ENCODE measurements at regions not wholly inside any gene's neighbourhood (a gene's known extent, or its start where the extent isn't known, plus 50 kb on each side); places are given as distances from the start of the nearest gene placed in this dataset.
"Not testable (repeated sequence)": the region's sequence is repeated elsewhere in the genome, so short reads cannot be mapped to it uniquely, and the experiment has no call there.

DNA sequence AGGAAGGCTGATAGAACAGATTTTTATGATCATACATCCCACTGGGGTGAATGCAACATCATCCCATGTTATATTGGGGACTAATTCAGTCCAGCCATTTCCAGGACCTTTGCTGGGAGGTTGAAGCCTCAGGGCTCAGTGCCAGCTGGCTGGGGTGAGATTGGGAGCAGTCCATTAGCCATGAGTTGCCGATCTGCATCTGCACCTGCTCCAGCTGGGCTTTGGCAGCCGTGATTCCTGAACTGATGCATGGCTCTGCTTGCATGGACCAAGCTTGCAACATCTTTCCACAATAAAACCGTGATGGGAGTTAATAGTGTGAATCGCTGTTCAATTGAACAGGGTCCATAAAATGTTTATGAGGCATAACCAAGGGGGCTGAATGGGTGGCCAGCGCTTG lies 346.9 kb downstream of the TYW1 start:
- H3K36me3 ChIP-seq = 0 out of 2 replicates have a peak, but pooled peaks cover 4% of the 10 kb centered on the region
- TF ChIP-seq, protein P1, sequence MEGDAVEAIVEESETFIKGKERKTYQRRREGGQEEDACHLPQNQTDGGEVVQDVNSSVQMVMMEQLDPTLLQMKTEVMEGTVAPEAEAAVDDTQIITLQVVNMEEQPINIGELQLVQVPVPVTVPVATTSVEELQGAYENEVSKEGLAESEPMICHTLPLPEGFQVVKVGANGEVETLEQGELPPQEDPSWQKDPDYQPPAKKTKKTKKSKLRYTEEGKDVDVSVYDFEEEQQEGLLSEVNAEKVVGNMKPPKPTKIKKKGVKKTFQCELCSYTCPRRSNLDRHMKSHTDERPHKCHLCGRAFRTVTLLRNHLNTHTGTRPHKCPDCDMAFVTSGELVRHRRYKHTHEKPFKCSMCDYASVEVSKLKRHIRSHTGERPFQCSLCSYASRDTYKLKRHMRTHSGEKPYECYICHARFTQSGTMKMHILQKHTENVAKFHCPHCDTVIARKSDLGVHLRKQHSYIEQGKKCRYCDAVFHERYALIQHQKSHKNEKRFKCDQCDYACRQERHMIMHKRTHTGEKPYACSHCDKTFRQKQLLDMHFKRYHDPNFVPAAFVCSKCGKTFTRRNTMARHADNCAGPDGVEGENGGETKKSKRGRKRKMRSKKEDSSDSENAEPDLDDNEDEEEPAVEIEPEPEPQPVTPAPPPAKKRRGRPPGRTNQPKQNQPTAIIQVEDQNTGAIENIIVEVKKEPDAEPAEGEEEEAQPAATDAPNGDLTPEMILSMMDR (IDR thresholded peaks at IDR 0.05; ENCODE audit: low read depth, low read length) = no peak
- H3K4me3 ChIP-seq (ENCODE audit: low read depth, low read length) = no peak overlapping the region
- H3K27ac ChIP-seq = no peak overlapping the region
- no peak for DNase-seq
- H3K9me3 ChIP-seq (ENCODE audit: severe bottlenecking) = peaks cover 4% of the 10 kb centered on the region
- no peaks in the 10 kb centered on the region for H3K27me3 ChIP-seq (ENCODE audit: insufficient read depth, low read depth, severe bottlenecking)

DNA sequence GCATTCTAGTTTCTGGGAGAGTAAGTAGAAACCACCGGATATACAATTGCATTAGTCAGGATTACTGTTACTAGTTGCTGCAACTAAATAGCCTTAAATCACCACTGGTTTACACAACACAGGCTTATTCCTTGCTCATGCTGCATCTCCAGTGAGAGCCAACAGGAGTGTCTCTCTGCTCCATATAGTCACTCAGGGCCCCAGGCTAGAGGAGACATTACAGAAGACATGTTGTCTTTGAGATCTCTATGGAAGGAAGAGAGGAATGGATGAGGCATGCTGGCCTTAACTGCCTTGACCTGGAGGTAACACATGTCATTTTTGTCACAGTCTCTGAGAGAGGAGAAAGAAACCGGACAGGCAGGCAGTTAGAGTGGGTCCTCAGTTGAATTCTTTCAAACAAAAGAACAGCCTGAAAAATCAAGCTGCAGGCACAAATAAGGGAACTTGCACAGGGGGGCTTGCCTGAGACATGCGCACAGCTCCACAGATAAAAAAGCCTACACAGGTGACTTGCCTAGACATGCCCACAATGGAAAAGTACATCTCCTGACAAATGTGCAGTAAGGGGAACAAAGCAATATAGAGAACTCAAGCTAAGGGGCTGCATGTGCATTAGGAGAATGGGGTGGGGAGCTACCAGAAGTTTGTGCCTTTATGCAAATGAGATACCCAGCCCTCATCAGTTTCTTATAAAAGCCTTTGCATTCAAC lies 348.0 kb downstream of the TYW1 start:
- H3K36me3 ChIP-seq = 0 out of 2 replicates have a peak, but pooled peaks cover 4% of the 10 kb centered on the region
- no peak overlapping the region for H3K4me3 ChIP-seq (ENCODE audit: low read depth, low read length)
- TF ChIP-seq, protein P1 (IDR thresholded peaks at IDR 0.05; ENCODE audit: low read depth, low read length) = no peak
- H3K27ac ChIP-seq = peak overlapping the region; percentile 40
- DNase-seq = no peak
- H3K9me3 ChIP-seq (ENCODE audit: severe bottlenecking) = peaks cover 4% of the 10 kb centered on the region
- no peaks in the 10 kb centered on the region for H3K27me3 ChIP-seq (ENCODE audit: insufficient read depth, low read depth, severe bottlenecking)

DNA sequence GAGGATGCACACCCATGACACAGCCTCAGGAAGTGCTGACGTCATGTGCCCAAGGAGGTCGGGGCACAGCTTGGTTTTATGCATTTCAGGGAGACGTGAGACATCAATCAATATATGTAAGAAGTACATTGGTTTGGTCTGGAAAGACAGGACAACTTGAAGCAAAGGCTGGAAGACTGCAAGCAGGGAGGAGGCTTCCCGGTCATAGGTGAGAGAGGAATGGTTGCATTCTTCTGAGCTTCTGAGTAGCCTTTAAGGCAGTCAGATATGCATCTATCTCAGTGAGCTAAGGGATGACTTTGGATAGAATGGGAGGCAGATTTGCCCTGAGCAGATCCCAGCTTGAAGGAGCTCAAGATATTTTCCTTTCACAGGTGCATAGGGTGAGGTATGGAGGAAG lies 349.5 kb downstream of the TYW1 start:
- Histone ChIP-seq H3K36me3 (0 out of 2 replicates have a peak, but pooled peaks cover 4% of the 10 kb centered on the region), H3K27me3 (ENCODE audit: insufficient read depth, low read depth, severe bottlenecking) (no peaks in the 10 kb centered on the region), H3K27ac (no peak overlapping the region), H3K9me3 (ENCODE audit: severe bottlenecking) (peaks cover 4% of the 10 kb centered on the region), H3K4me3 (ENCODE audit: low read depth, low read length) (no peak overlapping the region)
- DNase-seq = no peak
- TF ChIP-seq, protein P1 (IDR thresholded peaks at IDR 0.05; ENCODE audit: low read depth, low read length) = no peak

DNA sequence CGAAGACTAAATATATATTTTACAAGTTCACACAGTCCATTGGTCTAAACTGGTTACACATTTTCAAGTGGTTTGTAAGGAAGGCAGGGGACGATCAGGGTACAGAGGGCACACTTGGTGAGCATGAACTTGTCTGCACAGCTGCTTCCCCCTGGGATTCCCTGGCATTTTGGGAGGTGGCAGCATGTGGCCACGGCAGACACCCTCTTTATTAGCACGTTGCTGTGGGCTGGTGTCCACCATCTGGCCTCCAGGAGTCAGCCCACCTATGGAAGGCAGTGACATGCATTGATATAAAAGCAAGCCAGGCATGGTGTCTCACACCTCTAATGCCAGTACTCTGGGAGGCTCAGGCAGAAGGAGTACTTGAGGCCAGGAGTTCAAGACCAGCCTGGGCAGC lies 350.2 kb downstream of the TYW1 start:
- Histone ChIP-seq H3K9me3 (ENCODE audit: severe bottlenecking) (peaks cover 4% of the 10 kb centered on the region), H3K27ac (no peak overlapping the region), H3K36me3 (0 out of 2 replicates have a peak, but pooled peaks cover 4% of the 10 kb centered on the region), H3K4me3 (ENCODE audit: low read depth, low read length) (no peak overlapping the region), H3K27me3 (ENCODE audit: insufficient read depth, low read depth, severe bottlenecking) (no peaks in the 10 kb centered on the region)
- DNase-seq = no peak
- TF ChIP-seq, protein P1 (IDR thresholded peaks at IDR 0.05; ENCODE audit: low read depth, low read length) = no peak

DNA sequence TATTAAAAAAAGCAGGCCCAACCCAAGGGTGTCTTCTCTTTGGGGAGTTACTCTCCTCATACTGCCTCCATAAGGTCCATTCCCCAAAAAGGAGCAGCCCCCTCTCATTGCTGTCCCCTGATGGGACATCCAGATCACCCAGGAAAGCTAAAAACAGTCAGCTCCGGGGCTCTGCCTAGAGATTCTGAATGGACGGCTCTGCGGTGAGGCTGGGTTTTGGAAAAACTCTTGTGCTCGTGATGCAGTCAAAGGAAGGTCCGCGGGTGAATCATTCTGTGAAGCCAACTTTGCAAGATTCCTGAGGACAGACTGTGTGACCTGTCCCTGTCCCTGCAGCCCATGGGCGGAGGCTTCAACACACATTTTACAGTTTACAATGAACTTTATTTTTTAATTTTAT lies 351.5 kb downstream of the TYW1 start:
- Histone ChIP-seq H3K27me3 (ENCODE audit: insufficient read depth, low read depth, severe bottlenecking) (no peaks in the 10 kb centered on the region), H3K36me3 (0 out of 2 replicates have a peak, but pooled peaks cover 4% of the 10 kb centered on the region), H3K27ac (no peak overlapping the region), H3K9me3 (ENCODE audit: severe bottlenecking) (peaks cover 4% of the 10 kb centered on the region), H3K4me3 (ENCODE audit: low read depth, low read length) (no peak overlapping the region)
- TF ChIP-seq, protein P1 (IDR thresholded peaks at IDR 0.05; ENCODE audit: low read depth, low read length) = no peak
- DNase-seq = no peak

DNA sequence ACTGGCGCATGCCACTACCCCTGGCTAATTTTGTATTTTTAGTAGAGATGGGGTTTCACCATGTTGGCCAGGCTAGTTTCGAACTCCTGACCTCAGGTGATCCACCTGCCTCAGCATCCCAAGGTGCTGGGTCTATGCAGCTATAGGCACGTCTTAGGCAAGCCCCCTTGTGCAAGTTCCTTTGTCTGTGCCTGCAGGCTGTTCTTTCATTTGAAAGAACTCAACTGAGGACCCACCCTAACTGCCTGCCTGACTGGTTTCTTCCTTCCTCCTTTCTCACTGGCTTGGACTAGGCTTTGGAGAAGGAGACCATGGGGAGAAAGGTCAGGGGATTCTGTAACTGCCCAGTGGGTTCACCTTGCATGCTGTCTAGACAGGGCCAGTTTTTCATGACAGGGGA lies 361.0 kb downstream of the TYW1 start:
- DNase-seq; H3K4me3 ChIP-seq (ENCODE audit: low read depth, low read length); H3K9me3 ChIP-seq (ENCODE audit: severe bottlenecking); H3K36me3 ChIP-seq; H3K27me3 ChIP-seq (ENCODE audit: insufficient read depth, low read depth, severe bottlenecking); H3K27ac ChIP-seq: not testable (repeated sequence)

DNA sequence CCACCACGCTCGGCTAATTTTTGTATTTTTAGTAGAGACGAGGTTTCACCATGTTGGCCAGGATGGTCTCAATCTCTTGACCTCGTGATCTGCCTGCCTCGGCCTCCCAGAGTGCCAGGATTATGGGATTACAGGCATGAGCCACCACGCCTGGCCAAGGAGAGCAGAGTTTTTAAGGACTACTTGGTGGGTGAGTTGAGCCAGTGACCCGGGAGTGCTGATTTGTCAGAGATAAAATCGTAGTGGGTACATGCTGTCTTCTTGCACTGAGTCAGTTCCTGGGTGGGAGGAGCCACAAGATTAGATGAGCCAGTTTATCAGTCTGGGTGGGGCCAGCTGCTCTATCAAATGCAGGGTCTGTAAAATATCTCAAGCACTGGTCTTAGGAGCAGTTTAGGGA lies 361.7 kb downstream of the TYW1 start:
- H3K9me3 ChIP-seq (ENCODE audit: severe bottlenecking); H3K27ac ChIP-seq; DNase-seq; H3K36me3 ChIP-seq; H3K4me3 ChIP-seq (ENCODE audit: low read depth, low read length); H3K27me3 ChIP-seq (ENCODE audit: insufficient read depth, low read depth, severe bottlenecking): not testable (repeated sequence)

DNA sequence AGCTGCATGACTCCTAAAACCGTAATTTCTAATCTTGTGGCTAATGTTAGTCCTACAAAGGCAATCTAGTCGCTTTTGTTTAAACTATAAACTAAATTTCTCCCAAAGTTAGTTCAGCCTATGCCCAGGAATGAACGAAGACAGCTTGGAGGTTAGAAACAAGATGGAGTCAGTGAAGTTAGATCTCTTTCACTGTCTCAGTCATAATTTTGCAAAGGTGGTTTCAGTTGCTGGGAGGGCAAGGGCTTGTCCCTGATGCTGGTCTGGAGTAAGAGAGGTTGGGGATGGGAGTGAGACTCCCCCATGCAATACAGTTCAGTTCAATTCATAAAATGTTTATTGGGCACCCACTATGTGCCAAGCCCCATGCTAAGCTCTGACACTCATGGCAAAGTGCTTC lies 362.1 kb downstream of the TYW1 start:
- H3K27ac ChIP-seq; H3K9me3 ChIP-seq (ENCODE audit: severe bottlenecking); H3K4me3 ChIP-seq (ENCODE audit: low read depth, low read length); H3K36me3 ChIP-seq; H3K27me3 ChIP-seq (ENCODE audit: insufficient read depth, low read depth, severe bottlenecking); DNase-seq: not testable (repeated sequence)
